Panc1 (cell line): ENCODE measurements at regions not wholly inside any gene's neighbourhood (a gene's known extent, or its start where the extent isn't known, plus 50 kb on each side); places are given as distances from the start of the nearest gene placed in this dataset.

Experiments
- ATAC-seq: fragments of 200-7000 bp; cut with Tn5 transposase; 2 replicates; pipeline ENCODE4 v1.9.1; 2020; ENCODE audit warnings: mild to moderate bottlenecking, moderate library complexity
- BruUV-seq: library from RNA; stranded (reverse); fragments of 400-500 nt; replicated peaks from 2 replicates; lab custom pipeline; 2021; lab: Mats Ljungman, UMichigan
- CTCF ChIA-PET: fragments of 300-600 bp; sonication (Branson Sonifier 250); formaldehyde crosslinking; loops from one replicate; lab custom pipeline; 2022; ENCODE audit warnings: antibody characterized with exemption; lab: Charles Lee
- POLR2A ChIA-PET: fragments of 300-600 bp; sonication (Branson Sonifier 250); formaldehyde crosslinking; loops from one replicate; lab custom pipeline; 2022; ENCODE audit warnings: antibody characterized with exemption; lab: Charles Lee
- DNase-seq: peaks from one replicate; pipeline ENCODE4 v3.0.0-alpha.2; 2010; ENCODE audit warnings: low read depth, low spot score
- H3K27ac ChIP-seq: 2 replicates; pipeline ENCODE4 v1.5.1; 2011; ENCODE audit warnings: mild to moderate bottlenecking, low read length, inconsistent platforms
- H3K27me3 ChIP-seq: fragments of 200-500 bp; sonication (Bioruptor generic); 2 replicates; pipeline ENCODE4 v1.6.0; 2014; ENCODE audit warnings: low read length, inconsistent platforms; ENCODE audit not compliant: control insufficient read depth, insufficient read depth
- H3K36me3 ChIP-seq: fragments of 200-500 bp; sonication (Bioruptor generic); 2 replicates; pipeline ENCODE4 v1.5.1; 2014; ENCODE audit warnings: inconsistent platforms, mild to moderate bottlenecking, low read length, moderate library complexity; ENCODE audit not compliant: control insufficient read depth, insufficient read depth
- H3K4me1 ChIP-seq: 2 replicates; pipeline ENCODE4 v1.5.1; 2011; ENCODE audit warnings: inconsistent platforms, mild to moderate bottlenecking, low read length, moderate library complexity; ENCODE audit not compliant: control insufficient read depth, insufficient read depth
- H3K4me3 ChIP-seq, 2 experiments: 2 replicates each; pipeline ENCODE4 v1.5.1; 2011 to 2012; ENCODE audit warnings: low read depth in 2 of 2, low read length in 2 of 2, mild to moderate bottlenecking in 2 of 2, inconsistent platforms in 1 of 2, moderate library complexity in 1 of 2
- H3K9me3 ChIP-seq: fragments of 200-500 bp; sonication (Bioruptor generic); 2 replicates; pipeline ENCODE4 v1.5.1; 2014; ENCODE audit warnings: low read depth, mild to moderate bottlenecking, inconsistent platforms, low read length, moderate library complexity; ENCODE audit not compliant: control insufficient read depth, insufficient read depth
- CTCF ChIP-seq: fragments of 450-650 bp; IDR thresholded peaks from 2 replicates; pipeline ENCODE4 v1.5.1; 2017; ENCODE audit warnings: mild to moderate bottlenecking
- POLR2AphosphoS5 ChIP-seq: IDR thresholded peaks from 2 replicates; pipeline ENCODE4 v1.6.1; 2012; ENCODE audit warnings: mild to moderate bottlenecking, low read depth, low read length, moderate library complexity
- SIN3A ChIP-seq: IDR thresholded peaks from 2 replicates; pipeline ENCODE4 v1.6.1; 2012; ENCODE audit warnings: low read depth, mild to moderate bottlenecking, low read length, moderate library complexity, borderline replicate concordance; ENCODE audit not compliant: insufficient read depth
- TCF7L2 ChIP-seq: IDR thresholded peaks from 2 replicates; pipeline ENCODE4 v1.6.1; 2011; ENCODE audit warnings: mild to moderate bottlenecking, low read depth, low read length, inconsistent platforms
- in situ Hi-C: cut with HindIII; loops from 2 replicates; pipeline ENCODE4 v1.10.0; 2016; ENCODE audit warnings: low sequenced_read_pairs, low pct_unique_long_range_greater_than_20kb
- intact Hi-C: fragments of 100-400 bp; cut with micrococcal nuclease; formaldehyde crosslinking; loops from one replicate; pipeline ENCODE4 v1.10.0; 2022; ENCODE audit not compliant: unreplicated experiment
- TF ChIP-seq, protein P1 (sequence below), 2 experiments: IDR thresholded peaks; 2 replicates each; pipeline ENCODE4 v1.6.1; 2011 to 2012; ENCODE audit warnings: low read depth in 2 of 2, control low read depth in 1 of 2, low read length in 1 of 2, mild to moderate bottlenecking in 1 of 2, moderate library complexity in 1 of 2; ENCODE audit not compliant: insufficient read depth in 1 of 2

GRCh38 chr5:159507055-159507454 lies 176.8 kb upstream of the IL12B start:
- TF ChIP-seq CTCF (no peak), TCF7L2 (no peak), POLR2AphosphoS5 (no peak), SIN3A (no peak)
- TF ChIP-seq, protein P1, sequence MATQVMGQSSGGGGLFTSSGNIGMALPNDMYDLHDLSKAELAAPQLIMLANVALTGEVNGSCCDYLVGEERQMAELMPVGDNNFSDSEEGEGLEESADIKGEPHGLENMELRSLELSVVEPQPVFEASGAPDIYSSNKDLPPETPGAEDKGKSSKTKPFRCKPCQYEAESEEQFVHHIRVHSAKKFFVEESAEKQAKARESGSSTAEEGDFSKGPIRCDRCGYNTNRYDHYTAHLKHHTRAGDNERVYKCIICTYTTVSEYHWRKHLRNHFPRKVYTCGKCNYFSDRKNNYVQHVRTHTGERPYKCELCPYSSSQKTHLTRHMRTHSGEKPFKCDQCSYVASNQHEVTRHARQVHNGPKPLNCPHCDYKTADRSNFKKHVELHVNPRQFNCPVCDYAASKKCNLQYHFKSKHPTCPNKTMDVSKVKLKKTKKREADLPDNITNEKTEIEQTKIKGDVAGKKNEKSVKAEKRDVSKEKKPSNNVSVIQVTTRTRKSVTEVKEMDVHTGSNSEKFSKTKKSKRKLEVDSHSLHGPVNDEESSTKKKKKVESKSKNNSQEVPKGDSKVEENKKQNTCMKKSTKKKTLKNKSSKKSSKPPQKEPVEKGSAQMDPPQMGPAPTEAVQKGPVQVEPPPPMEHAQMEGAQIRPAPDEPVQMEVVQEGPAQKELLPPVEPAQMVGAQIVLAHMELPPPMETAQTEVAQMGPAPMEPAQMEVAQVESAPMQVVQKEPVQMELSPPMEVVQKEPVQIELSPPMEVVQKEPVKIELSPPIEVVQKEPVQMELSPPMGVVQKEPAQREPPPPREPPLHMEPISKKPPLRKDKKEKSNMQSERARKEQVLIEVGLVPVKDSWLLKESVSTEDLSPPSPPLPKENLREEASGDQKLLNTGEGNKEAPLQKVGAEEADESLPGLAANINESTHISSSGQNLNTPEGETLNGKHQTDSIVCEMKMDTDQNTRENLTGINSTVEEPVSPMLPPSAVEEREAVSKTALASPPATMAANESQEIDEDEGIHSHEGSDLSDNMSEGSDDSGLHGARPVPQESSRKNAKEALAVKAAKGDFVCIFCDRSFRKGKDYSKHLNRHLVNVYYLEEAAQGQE (IDR thresholded peaks at IDR 0.05; ENCODE audit: insufficient read depth in 1 of 2, low read depth in 2 of 2, low read length in 1 of 2), result no peak
- CTCF ChIA-PET, result no interaction called here
- Histone ChIP-seq H3K9me3 (no peaks in the 10 kb centered on the region), H3K36me3 (no peaks in the 10 kb centered on the region), H3K4me1 (no peaks in the 10 kb centered on the region), H3K4me3 (no peak overlapping the region), H3K27me3 (no peaks in the 10 kb centered on the region), H3K27ac (no peak overlapping the region)
- POLR2A ChIA-PET, result no interaction called here
- no TSS peak for BruUV-seq
- in situ Hi-C loops, result no loop called here
- DNase-seq (no peak), ATAC-seq (no peak)
- intact Hi-C loops, result no loop called here

DNA sequence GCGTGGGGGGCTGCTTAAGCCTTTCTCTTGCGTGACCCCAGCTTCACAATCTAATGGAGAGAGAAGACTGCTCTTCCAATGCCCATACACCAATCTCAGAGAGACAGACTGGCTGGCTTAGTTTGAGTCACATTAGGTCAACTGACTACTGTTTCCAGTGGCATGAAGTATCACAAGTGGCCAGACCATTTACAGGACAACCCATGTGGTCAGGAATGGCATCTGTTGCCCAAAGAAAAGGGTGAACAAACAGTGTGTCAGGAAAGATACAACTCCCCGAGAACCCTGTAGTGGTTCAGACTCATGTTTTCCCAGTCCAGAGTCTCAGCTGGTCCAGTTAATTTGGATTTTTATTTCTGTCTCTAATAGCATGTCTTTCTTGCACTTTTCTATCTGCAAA lies 177.4 kb upstream of the IL12B start:
- no peaks in the 10 kb centered on the region for H3K9me3 ChIP-seq
- H3K36me3 ChIP-seq, result no peaks in the 10 kb centered on the region
- no TSS peak for BruUV-seq
- H3K27ac ChIP-seq, result no peak overlapping the region
- in situ Hi-C loops, result no loop called here
- no peak overlapping the region for H3K4me3 ChIP-seq
- CTCF ChIA-PET, result no interaction called here
- intact Hi-C loops, result no loop called here
- H3K4me1 ChIP-seq, result no peaks in the 10 kb centered on the region
- TF ChIP-seq CTCF (no peak), TCF7L2 (no peak), SIN3A (no peak), POLR2AphosphoS5 (no peak)
- TF ChIP-seq, protein P1 (IDR thresholded peaks at IDR 0.05; ENCODE audit: insufficient read depth in 1 of 2, low read depth in 2 of 2, low read length in 1 of 2), result no peak
- H3K27me3 ChIP-seq, result no peaks in the 10 kb centered on the region
- POLR2A ChIA-PET, result no interaction called here
- DNase-seq (no peak), ATAC-seq (no peak)
